Keratinocyte (primary cell): ENCODE measurements at regions not wholly inside any gene's neighbourhood (a gene's known extent, or its start where the extent isn't known, plus 50 kb on each side); places are given as distances from the start of the nearest gene placed in this dataset.

Experiments
- DNase-seq: peaks from one replicate; pipeline ENCODE4 v3.0.0-alpha.2; 2011; ENCODE audit warnings: low read depth, missing footprints, low spot score
- FAIRE-seq: peaks from 2 replicates; lab custom pipeline; 2011; peaks lifted over from hg19 to GRCh38; lab: Jason Lieb, UNC
- H2AFZ ChIP-seq: 2 replicates; pipeline ENCODE4 v1.6.0; 2012; ENCODE audit warnings: low read length, control low read depth, inconsistent platforms; ENCODE audit not compliant: control insufficient read depth
- H3K27ac ChIP-seq: 2 replicates; pipeline ENCODE4 v1.5.1; 2011; ENCODE audit warnings: low read length; ENCODE audit not compliant: control insufficient read depth, insufficient read depth
- H3K27me3 ChIP-seq: 3 replicates; pipeline ENCODE4 v1.6.0; 2011; ENCODE audit warnings: low read length; ENCODE audit not compliant: control insufficient read depth, insufficient read depth; ENCODE audit errors: extremely low read depth
- H3K36me3 ChIP-seq, 2 experiments: 2 replicates in 1 of 2; 3 replicates in 1 of 2; pipeline ENCODE4 v1.5.1; 2011; ENCODE audit warnings: low read length in 2 of 2, mild to moderate bottlenecking in 1 of 2; ENCODE audit not compliant: control insufficient read depth in 2 of 2, insufficient read depth in 2 of 2; ENCODE audit errors: extremely low read depth in 1 of 2
- H3K4me1 ChIP-seq: 3 replicates; pipeline ENCODE4 v1.5.1; 2011; ENCODE audit warnings: low read length; ENCODE audit not compliant: control insufficient read depth, insufficient read depth; ENCODE audit errors: extremely low read depth
- H3K4me2 ChIP-seq: 3 replicates; pipeline ENCODE4 v1.6.0; 2011; ENCODE audit warnings: low read depth, low read length; ENCODE audit not compliant: control insufficient read depth, insufficient read depth; ENCODE audit errors: extremely low read depth
- H3K4me3 ChIP-seq, 3 experiments: fragments of 200-600 bp in 1 of 3; sonication (generic) in 1 of 3; 2 replicates in 2 of 3; 3 replicates in 1 of 3; pipeline ENCODE4 v1.5.1; 2011 to 2016; ENCODE audit warnings: low read length in 3 of 3, mild to moderate bottlenecking in 3 of 3, control low read depth in 2 of 3, inconsistent platforms in 1 of 3, low read depth in 1 of 3, mixed read lengths in 1 of 3, mixed run types in 1 of 3, moderate library complexity in 1 of 3; ENCODE audit not compliant: control insufficient read depth in 2 of 3, insufficient read depth in 2 of 3; ENCODE audit errors: extremely low read depth in 1 of 3
- H3K79me2 ChIP-seq: 2 replicates; pipeline ENCODE4 v1.6.0; 2012; ENCODE audit warnings: low read length; ENCODE audit not compliant: control insufficient read depth, insufficient read depth
- H3K9ac ChIP-seq: 3 replicates; pipeline ENCODE4 v1.6.0; 2011; ENCODE audit warnings: low read length; ENCODE audit not compliant: control insufficient read depth, insufficient read depth; ENCODE audit errors: extremely low read depth
- H3K9me1 ChIP-seq: 3 replicates; pipeline ENCODE4 v1.6.0; 2011; ENCODE audit warnings: low read length; ENCODE audit not compliant: control insufficient read depth, insufficient read depth; ENCODE audit errors: extremely low read depth
- H3K9me3 ChIP-seq: 2 replicates; pipeline ENCODE4 v1.5.1; 2012; ENCODE audit warnings: low read depth, low read length; ENCODE audit not compliant: control insufficient read depth
- H4K20me1 ChIP-seq: 3 replicates; pipeline ENCODE4 v1.6.0; 2011; ENCODE audit warnings: low read length; ENCODE audit not compliant: control insufficient read depth, insufficient read depth; ENCODE audit errors: extremely low read depth
- EZH2 ChIP-seq: IDR thresholded peaks from one replicate; pipeline ENCODE4 v1.6.1; 2012; ENCODE audit warnings: inconsistent platforms, mild to moderate bottlenecking, low read length, moderate library complexity
- dilution Hi-C: fragments of 300-500 bp; cut with MboI; formaldehyde crosslinking; loops from one replicate; pipeline ENCODE4 v1.7.0; 2020; ENCODE audit warnings: low sequenced_read_pairs; ENCODE audit not compliant: extremely low pct_ligation_motif_present
- TF ChIP-seq, protein P1 (sequence below), 3 experiments: IDR thresholded peaks in 1 of 3; conservative IDR thresholded peaks in 1 of 3; optimal IDR thresholded peaks in 1 of 3; 2 replicates in 2 of 3; 3 replicates in 1 of 3; pipeline versions ENCODE3 to v1.5.1; 2011; ENCODE audit warnings: low read length in 3 of 3, mild to moderate bottlenecking in 3 of 3, moderate library complexity in 2 of 3, control low read depth in 1 of 3, inconsistent platforms in 1 of 3; ENCODE audit not compliant: insufficient read depth in 2 of 3; ENCODE audit errors: extremely low read depth in 1 of 3

GRCh38 chr1:217224201-217224600 lies 406.7 kb downstream of the GPATCH2 start:
- H3K27me3 ChIP-seq: no peaks in the 10 kb centered on the region
- no peaks in the 10 kb centered on the region for H3K9me3 ChIP-seq
- no peaks in the 10 kb centered on the region for H4K20me1 ChIP-seq
- no peak for DNase-seq
- H3K4me1 ChIP-seq: no peaks in the 10 kb centered on the region
- H3K9me1 ChIP-seq: no peaks in the 10 kb centered on the region
- H3K27ac ChIP-seq: no peak overlapping the region
- H3K4me3 ChIP-seq: no peak overlapping the region
- no peak for FAIRE-seq
- no peak overlapping the region for H3K9ac ChIP-seq
- no peak overlapping the region for H2AFZ ChIP-seq
- no peak overlapping the region for H3K4me2 ChIP-seq
- no peak for TF ChIP-seq EZH2
- TF ChIP-seq, protein P1, sequence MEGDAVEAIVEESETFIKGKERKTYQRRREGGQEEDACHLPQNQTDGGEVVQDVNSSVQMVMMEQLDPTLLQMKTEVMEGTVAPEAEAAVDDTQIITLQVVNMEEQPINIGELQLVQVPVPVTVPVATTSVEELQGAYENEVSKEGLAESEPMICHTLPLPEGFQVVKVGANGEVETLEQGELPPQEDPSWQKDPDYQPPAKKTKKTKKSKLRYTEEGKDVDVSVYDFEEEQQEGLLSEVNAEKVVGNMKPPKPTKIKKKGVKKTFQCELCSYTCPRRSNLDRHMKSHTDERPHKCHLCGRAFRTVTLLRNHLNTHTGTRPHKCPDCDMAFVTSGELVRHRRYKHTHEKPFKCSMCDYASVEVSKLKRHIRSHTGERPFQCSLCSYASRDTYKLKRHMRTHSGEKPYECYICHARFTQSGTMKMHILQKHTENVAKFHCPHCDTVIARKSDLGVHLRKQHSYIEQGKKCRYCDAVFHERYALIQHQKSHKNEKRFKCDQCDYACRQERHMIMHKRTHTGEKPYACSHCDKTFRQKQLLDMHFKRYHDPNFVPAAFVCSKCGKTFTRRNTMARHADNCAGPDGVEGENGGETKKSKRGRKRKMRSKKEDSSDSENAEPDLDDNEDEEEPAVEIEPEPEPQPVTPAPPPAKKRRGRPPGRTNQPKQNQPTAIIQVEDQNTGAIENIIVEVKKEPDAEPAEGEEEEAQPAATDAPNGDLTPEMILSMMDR (optimal IDR thresholded peaks at IDR 0.05 in 1 of 3, IDR thresholded peaks at IDR 0.05 in 1 of 3, conservative IDR thresholded peaks at IDR 0.05 in 1 of 3; ENCODE audit: extremely low read depth in 1 of 3, insufficient read depth in 2 of 3, low read length in 3 of 3): no peak
- dilution Hi-C loops: no loop called here
- no peaks in the 10 kb centered on the region for H3K79me2 ChIP-seq
- no peaks in the 10 kb centered on the region for H3K36me3 ChIP-seq

DNA sequence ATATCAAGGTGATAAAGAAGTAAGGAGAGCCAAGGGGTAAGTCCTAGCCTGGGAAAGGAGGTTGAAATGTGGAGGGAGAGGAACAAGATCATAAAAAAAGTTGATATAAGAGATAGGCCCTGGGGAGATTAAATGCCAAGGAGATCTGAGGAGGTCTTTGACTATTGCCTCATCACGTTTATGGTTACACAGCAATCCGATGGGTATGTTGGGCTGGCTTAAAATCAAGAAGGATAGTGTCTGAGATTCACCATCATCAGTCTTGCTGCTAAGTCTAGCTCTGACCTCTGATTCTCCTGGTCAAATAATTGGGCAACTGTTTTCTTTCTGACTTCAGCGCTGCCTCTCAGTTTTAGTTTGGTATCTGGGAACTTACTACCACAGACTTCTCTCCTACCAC lies 416.3 kb downstream of the GPATCH2 start:
- dilution Hi-C loops: no loop called here
- H3K36me3 ChIP-seq: no peaks in the 10 kb centered on the region
- DNase-seq (no peak), FAIRE-seq (no peak)
- H3K9me3 ChIP-seq: no peaks in the 10 kb centered on the region
- H3K27ac ChIP-seq: no peak overlapping the region
- TF ChIP-seq, protein P1 (optimal IDR thresholded peaks at IDR 0.05 in 1 of 3, IDR thresholded peaks at IDR 0.05 in 1 of 3, conservative IDR thresholded peaks at IDR 0.05 in 1 of 3; ENCODE audit: extremely low read depth in 1 of 3, insufficient read depth in 2 of 3, low read length in 3 of 3): no peak
- no peak for TF ChIP-seq EZH2
- H3K4me3 ChIP-seq: no peak overlapping the region
- no peak overlapping the region for H3K9ac ChIP-seq
- no peaks in the 10 kb centered on the region for H3K79me2 ChIP-seq
- H3K4me2 ChIP-seq: no peak overlapping the region
- H2AFZ ChIP-seq: no peak overlapping the region
- H4K20me1 ChIP-seq: no peaks in the 10 kb centered on the region
- no peaks in the 10 kb centered on the region for H3K27me3 ChIP-seq
- H3K9me1 ChIP-seq: no peaks in the 10 kb centered on the region
- no peaks in the 10 kb centered on the region for H3K4me1 ChIP-seq
